Thymus (tissue), 11 donors: ENCODE measurements at regions not wholly inside any gene's neighbourhood (a gene's known extent, or its start where the extent isn't known, plus 50 kb on each side); places are given as distances from the start of the nearest gene placed in this dataset.

Experiments used
- DNase-seq, 9 donors: peaks; one replicate each; pipeline ENCODE4 v3.0.0-alpha.2; 2013; ENCODE audit warnings: low spot score in 9 of 9, low read depth in 6 of 9, missing footprints in 1 of 9
- H3K27ac ChIP-seq, 2 donors: one replicate each; pipeline ENCODE4 v1.5.1; 2013; ENCODE audit warnings: control low read depth in 1 of 2, low read depth in 1 of 2, low read length in 1 of 2, mild to moderate bottlenecking in 1 of 2, moderate library complexity in 1 of 2
- H3K27me3 ChIP-seq, 2 donors: one replicate each; pipeline ENCODE4 v1.5.1; 2013; ENCODE audit warnings: low read length in 1 of 2; ENCODE audit not compliant: control insufficient read depth in 2 of 2, insufficient read depth in 1 of 2
- H3K36me3 ChIP-seq, 2 donors: one replicate each; pipeline ENCODE4 v1.5.1; 2013; ENCODE audit warnings: low read length in 1 of 2, mild to moderate bottlenecking in 1 of 2, moderate library complexity in 1 of 2; ENCODE audit not compliant: control insufficient read depth in 2 of 2, insufficient read depth in 2 of 2
- H3K4me1 ChIP-seq, 2 donors: one replicate each; pipeline ENCODE4 v1.5.1; 2013; ENCODE audit warnings: low read length in 2 of 2; ENCODE audit not compliant: control insufficient read depth in 2 of 2, insufficient read depth in 2 of 2
- H3K4me3 ChIP-seq, 2 donors: one replicate each; pipeline ENCODE4 v1.5.1; 2013; ENCODE audit warnings: low read length in 2 of 2, control low read depth in 1 of 2, mild to moderate bottlenecking in 1 of 2
- H3K9me3 ChIP-seq, 2 donors: one replicate each; pipeline ENCODE4 v1.5.1; 2013; ENCODE audit warnings: low read length in 1 of 2, mild to moderate bottlenecking in 1 of 2; ENCODE audit not compliant: control insufficient read depth in 2 of 2, insufficient read depth in 1 of 2
- WGBS: extraction: QIAGEN DNeasy Blood & Tissue Kit; methylation state at CpG from one replicate; pipeline ENCODE4 v1.1.7; 2013; 5-methylcytosine and 5-hydroxymethylcytosine counted together
- donor health status: healthy.

DNA sequence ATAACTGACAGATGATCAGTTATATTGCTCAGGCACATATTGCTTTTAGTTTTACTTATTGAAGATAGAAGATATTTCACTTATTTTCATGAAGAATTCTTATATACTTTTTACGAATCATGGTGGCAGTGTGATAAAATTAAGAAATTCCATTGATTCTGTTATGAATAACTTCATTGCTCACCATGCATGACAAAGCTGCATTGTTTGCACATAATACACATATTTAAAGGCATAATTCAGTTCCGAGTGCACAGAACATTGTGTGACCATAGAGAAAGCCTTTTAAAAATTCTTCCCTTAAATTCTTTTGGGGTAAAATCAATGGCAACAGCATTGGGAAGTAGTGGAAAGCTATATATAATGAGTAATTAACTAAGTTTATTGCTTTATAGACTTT is 82.5 kb upstream of the NAALADL2 start:
- no peaks in the 10 kb centered on the region for H3K9me3 ChIP-seq
- H3K4me1 ChIP-seq: no peaks in the 10 kb centered on the region
- H3K27ac ChIP-seq: no peak overlapping the region
- no peak overlapping the region for H3K4me3 ChIP-seq
- DNase-seq: no peak
- no peaks in the 10 kb centered on the region for H3K36me3 ChIP-seq
- no peaks in the 10 kb centered on the region for H3K27me3 ChIP-seq
- 96% methylated on average over 2 of the region's 2 CpGs for WGBS

GRCh38 chr3:174777813-174778212 is 81.3 kb upstream of the NAALADL2 start:
- Histone ChIP-seq H3K27ac (no peak overlapping the region), H3K9me3 (no peaks in the 10 kb centered on the region), H3K4me1 (no peaks in the 10 kb centered on the region), H3K27me3 (no peaks in the 10 kb centered on the region), H3K4me3 (no peak overlapping the region), H3K36me3 (no peaks in the 10 kb centered on the region)
- no peak for DNase-seq

- WGBS: 97% methylated on average over 2 of the region's 2 CpGs
- no peaks in the 10 kb centered on the region for H3K36me3 ChIP-seq
Observed at GRCh38 chr3:174783502-174783901, 75.6 kb upstream of the NAALADL2 start.

DNA sequence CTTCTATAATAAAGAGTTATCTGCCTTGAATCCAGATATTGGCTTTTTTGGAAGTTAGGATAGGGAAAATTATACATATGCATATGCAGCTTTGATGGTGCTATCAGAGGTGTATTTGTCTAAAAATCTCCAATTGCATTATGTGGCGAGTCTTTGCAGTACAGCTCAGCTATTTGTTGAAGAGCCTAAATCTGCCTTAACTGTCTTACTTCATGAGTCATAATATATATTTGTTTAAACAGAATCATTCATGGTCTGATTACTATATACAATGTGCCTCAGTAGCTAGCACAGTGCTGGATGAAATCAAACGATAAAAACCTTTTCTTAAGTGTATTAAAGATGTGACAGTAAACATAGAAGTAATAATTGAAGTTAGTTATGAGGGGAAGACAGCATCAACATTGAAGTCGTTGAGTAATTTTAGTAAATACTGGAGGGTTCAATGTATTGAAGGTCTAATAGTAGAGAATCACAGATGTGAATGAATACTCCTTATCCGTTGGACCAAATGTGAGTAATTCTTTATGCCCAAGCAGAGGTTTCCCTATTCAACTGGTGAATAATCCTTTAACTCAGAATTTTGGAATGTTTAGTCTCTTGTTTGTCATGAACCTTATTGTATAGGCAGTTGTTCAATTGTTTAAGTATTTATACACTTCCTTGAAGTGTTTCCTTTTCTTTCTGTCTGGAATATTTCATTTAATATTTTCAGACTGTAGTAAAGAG is 74.8 kb upstream of the NAALADL2 start:
- H3K4me3 ChIP-seq: no peak overlapping the region
- 93% methylated on average over 4 of the region's 4 CpGs for WGBS
- H3K27me3 ChIP-seq: no peaks in the 10 kb centered on the region
- no peaks in the 10 kb centered on the region for H3K9me3 ChIP-seq
- H3K36me3 ChIP-seq: no peaks in the 10 kb centered on the region
- no peak overlapping the region for H3K27ac ChIP-seq
- DNase-seq: no peak
- no peaks in the 10 kb centered on the region for H3K4me1 ChIP-seq

More at GRCh38 chr3:174783502-174783901, 75.6 kb upstream of the NAALADL2 start:
- Histone ChIP-seq H3K27me3 (no peaks in the 10 kb centered on the region), H3K9me3 (no peaks in the 10 kb centered on the region), H3K27ac (no peak overlapping the region), H3K4me1 (no peaks in the 10 kb centered on the region), H3K4me3 (no peak overlapping the region)
- no peak for DNase-seq

GRCh38 chr3:174786825-174787224 is 72.3 kb upstream of the NAALADL2 start:
- Histone ChIP-seq H3K27ac (no peak overlapping the region), H3K4me3 (no peak overlapping the region), H3K36me3 (no peaks in the 10 kb centered on the region), H3K4me1 (no peaks in the 10 kb centered on the region), H3K9me3 (no peaks in the 10 kb centered on the region), H3K27me3 (no peaks in the 10 kb centered on the region)
- 87% methylated on average over 2 of the region's 2 CpGs for WGBS
- no peak for DNase-seq

- Histone ChIP-seq H3K27me3 (no peaks in the 10 kb centered on the region), H3K4me1 (no peaks in the 10 kb centered on the region), H3K4me3 (no peak overlapping the region), H3K36me3 (no peaks in the 10 kb centered on the region), H3K27ac (no peak overlapping the region), H3K9me3 (no peaks in the 10 kb centered on the region)
- WGBS: 89% methylated on average over 3 of the region's 3 CpGs
- DNase-seq: no peak
Observed at GRCh38 chr3:174791161-174791560, 68.0 kb upstream of the NAALADL2 start.

DNA sequence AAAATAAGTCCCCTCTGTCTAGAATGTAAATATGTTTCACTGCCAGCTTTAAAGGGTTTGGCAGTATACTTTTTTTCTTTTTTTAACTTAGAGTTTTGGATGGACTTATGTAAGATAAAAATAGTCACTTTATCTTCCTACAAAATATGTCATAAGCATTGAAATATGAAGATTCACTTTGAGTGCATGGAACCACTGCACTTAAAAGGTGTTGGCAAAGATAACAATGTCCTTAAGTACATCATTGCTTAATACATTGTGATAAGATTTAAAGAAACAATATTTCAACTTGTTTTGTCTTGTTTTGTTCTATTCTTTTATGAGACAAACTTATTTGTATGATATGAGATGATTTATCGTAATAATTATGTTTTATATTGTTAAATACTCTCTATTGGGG is 66.3 kb upstream of the NAALADL2 start:
- no peaks in the 10 kb centered on the region for H3K9me3 ChIP-seq
- 86% methylated on average over 1 of the region's 1 CpG for WGBS
- no peak overlapping the region for H3K4me3 ChIP-seq
- H3K36me3 ChIP-seq: no peaks in the 10 kb centered on the region
- DNase-seq: no peak
- no peak overlapping the region for H3K27ac ChIP-seq
- no peaks in the 10 kb centered on the region for H3K27me3 ChIP-seq
- no peaks in the 10 kb centered on the region for H3K4me1 ChIP-seq
